ENCODE measurements at regions not wholly inside any gene's neighbourhood (a gene's known extent, or its start where the extent isn't known, plus 50 kb on each side); places are given as distances from the start of the nearest gene placed in this dataset.

GRCh38 chr13:83220241-83220640 is 662.0 kb downstream of the SLITRK1 start:
- 91 to 95% methylated on average over 2 of the region's 2 CpGs for WGBS, 2 donors
- peaks cover 0 to 2% (median 0%) of the 10 kb centered on the region in 4 donors for H3K9me3 ChIP-seq
- no peak overlapping the region for H3K27ac ChIP-seq
- intact Hi-C loops (cut with DNase I) = no loop called here
- TF ChIP-seq EP300 (IDR thresholded peaks at IDR 0.05) = no peak
- DNase-seq = no peak
- no peak overlapping the region for H3K4me3 ChIP-seq
- no peaks in the 10 kb centered on the region for H3K36me3 ChIP-seq
- H3K27me3 ChIP-seq = no peaks in the 10 kb centered on the region
- peaks cover 0 to 18% (median 12%) of the 10 kb centered on the region in 4 donors for H3K4me1 ChIP-seq

DNA sequence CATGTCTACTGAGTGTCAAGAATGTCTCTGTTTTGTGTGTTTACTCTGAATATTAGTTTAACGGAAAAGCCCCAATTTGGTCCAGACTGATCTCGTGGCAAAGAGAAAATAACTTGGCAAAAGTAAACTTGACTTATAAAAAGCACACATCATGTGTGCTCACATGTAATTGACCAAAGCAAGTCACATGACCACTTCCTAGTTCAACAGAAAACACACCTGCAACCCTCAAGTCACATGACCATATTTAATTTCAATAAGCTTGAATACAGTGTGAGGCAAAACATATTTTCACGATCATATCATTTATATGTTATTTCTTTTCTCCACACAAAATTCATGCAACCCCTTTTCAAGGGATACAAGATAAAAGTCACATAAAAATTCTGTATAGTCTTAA is 662.4 kb downstream of the SLITRK1 start:
- no peak overlapping the region for H3K4me3 ChIP-seq
- DNase-seq = no peak
- intact Hi-C loops (cut with DNase I) = no loop called here
- no peaks in the 10 kb centered on the region for H3K27me3 ChIP-seq
- no peak overlapping the region for H3K27ac ChIP-seq
- H3K9me3 ChIP-seq = peaks cover 0 to 2% (median 0%) of the 10 kb centered on the region in 4 donors
- 79 to 84% methylated on average over 3 of the region's 3 CpGs for WGBS, 2 donors
- no peaks in the 10 kb centered on the region for H3K36me3 ChIP-seq
- TF ChIP-seq POLR2AphosphoS5 (IDR thresholded peaks at IDR 0.05) (no peak), POLR2A (IDR thresholded peaks at IDR 0.05) (no peak), EP300 (IDR thresholded peaks at IDR 0.05) (no peak)
- TF ChIP-seq, protein P1, sequence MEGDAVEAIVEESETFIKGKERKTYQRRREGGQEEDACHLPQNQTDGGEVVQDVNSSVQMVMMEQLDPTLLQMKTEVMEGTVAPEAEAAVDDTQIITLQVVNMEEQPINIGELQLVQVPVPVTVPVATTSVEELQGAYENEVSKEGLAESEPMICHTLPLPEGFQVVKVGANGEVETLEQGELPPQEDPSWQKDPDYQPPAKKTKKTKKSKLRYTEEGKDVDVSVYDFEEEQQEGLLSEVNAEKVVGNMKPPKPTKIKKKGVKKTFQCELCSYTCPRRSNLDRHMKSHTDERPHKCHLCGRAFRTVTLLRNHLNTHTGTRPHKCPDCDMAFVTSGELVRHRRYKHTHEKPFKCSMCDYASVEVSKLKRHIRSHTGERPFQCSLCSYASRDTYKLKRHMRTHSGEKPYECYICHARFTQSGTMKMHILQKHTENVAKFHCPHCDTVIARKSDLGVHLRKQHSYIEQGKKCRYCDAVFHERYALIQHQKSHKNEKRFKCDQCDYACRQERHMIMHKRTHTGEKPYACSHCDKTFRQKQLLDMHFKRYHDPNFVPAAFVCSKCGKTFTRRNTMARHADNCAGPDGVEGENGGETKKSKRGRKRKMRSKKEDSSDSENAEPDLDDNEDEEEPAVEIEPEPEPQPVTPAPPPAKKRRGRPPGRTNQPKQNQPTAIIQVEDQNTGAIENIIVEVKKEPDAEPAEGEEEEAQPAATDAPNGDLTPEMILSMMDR (IDR thresholded peaks at IDR 0.05) = no peak
- H3K4me1 ChIP-seq = peaks cover 0 to 18% (median 12%) of the 10 kb centered on the region in 4 donors

- DNase-seq = no peak
- no peak for TF ChIP-seq POLR2A (IDR thresholded peaks at IDR 0.05)
- TF ChIP-seq EP300 (IDR thresholded peaks at IDR 0.05) = no peak
- Histone ChIP-seq H3K4me1 (peaks cover 0 to 13% (median 12%) of the 10 kb centered on the region in 4 donors), H3K27ac (no peak overlapping the region), H3K36me3 (no peaks in the 10 kb centered on the region), H3K27me3 (no peaks in the 10 kb centered on the region), H3K4me3 (no peak overlapping the region), H3K9me3 (peaks cover 0 to 2% (median 1%) of the 10 kb centered on the region in 4 donors)
- intact Hi-C loops (cut with DNase I) = no loop called here
- 35 to 51% methylated on average over 1 of the region's 1 CpG for WGBS, 2 donors
Observed at GRCh38 chr13:83216479-83217245, 665.6 kb downstream of the SLITRK1 start.

DNA sequence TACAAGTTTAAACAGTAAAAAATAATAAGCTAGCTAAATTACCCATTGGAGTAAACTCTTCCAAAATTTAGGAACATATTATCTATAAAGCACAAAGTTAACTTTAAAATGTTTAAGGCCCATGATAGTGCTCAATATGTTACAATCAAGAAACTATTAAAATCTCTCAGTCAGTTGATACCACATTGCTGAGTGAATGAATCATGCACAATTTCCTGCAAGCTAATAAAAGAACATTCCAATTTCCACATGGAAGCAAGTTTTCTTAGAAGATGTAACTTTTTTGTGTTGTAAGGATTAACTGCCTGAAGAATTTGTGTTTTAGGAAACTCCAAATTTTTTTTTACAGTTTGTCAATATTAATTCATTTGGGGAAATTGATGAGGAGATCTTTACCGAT is 666.6 kb downstream of the SLITRK1 start:
- WGBS, 2 donors = 84 to 87% methylated on average over 1 of the region's 1 CpG
- Histone ChIP-seq H3K9me3 (peaks cover 0 to 2% (median 0%) of the 10 kb centered on the region in 4 donors), H3K27me3 (no peaks in the 10 kb centered on the region), H3K27ac (no peak overlapping the region), H3K4me1 (peaks cover 0 to 13% (median 12%) of the 10 kb centered on the region in 4 donors), H3K4me3 (no peak overlapping the region), H3K36me3 (no peaks in the 10 kb centered on the region)
- no peak for DNase-seq
- TF ChIP-seq EP300 (IDR thresholded peaks at IDR 0.05) = no peak
- intact Hi-C loops (cut with DNase I) = no loop called here

DNA sequence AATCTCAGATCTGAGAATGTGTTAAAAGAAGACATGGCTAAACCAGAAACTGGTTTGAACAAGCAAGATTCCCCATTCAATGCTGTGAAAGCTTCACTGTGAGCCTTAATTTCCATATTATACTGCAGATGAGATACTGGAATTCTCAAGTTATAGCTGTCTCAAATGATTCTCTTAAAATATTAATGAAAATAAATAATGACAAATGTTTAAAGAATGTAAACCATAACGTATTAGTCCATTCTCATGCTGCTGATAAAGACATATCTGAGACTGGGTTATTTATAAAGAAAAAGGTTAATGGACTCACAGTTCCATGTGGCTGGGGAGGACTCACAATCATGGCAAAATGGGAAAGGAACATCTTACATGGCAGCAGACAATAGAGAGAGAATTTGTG is 667.8 kb downstream of the SLITRK1 start:
- no peak overlapping the region for H3K27ac ChIP-seq
- WGBS, 2 donors = 43 to 69% methylated on average over 1 of the region's 1 CpG
- no peak for DNase-seq
- H3K36me3 ChIP-seq = no peaks in the 10 kb centered on the region
- no peak for TF ChIP-seq POLR2A (IDR thresholded peaks at IDR 0.05)
- TF ChIP-seq, protein P1 (IDR thresholded peaks at IDR 0.05) = no peak
- no peak for TF ChIP-seq EP300 (IDR thresholded peaks at IDR 0.05)
- TF ChIP-seq POLR2AphosphoS5 (IDR thresholded peaks at IDR 0.05) = no peak
- peaks cover 0 to 13% (median 12%) of the 10 kb centered on the region in 4 donors for H3K4me1 ChIP-seq
- peaks cover 0 to 7% (median 1%) of the 10 kb centered on the region in 4 donors for H3K9me3 ChIP-seq
- no peaks in the 10 kb centered on the region for H3K27me3 ChIP-seq
- no peak overlapping the region for H3K4me3 ChIP-seq
- intact Hi-C loops (cut with DNase I) = no loop called here

DNA sequence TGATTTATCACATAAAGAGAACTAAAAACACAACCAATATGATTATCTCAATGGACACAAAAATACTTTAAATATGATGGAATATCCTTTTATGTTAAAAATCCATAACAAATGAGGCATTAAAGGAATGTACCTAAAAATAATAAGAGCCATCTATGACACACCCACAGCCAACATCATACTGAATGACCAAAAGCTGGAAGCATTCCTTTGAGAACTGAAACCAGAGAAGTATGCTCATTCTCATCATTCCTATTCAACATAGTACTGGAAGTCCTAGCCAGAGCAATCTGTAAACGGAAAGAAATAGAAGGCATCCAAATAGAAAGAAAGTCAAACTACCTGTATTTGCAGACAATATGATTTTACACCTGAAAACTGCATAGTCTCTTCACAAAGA is 671.0 kb downstream of the SLITRK1 start:
- peaks cover 0 to 6% (median 3%) of the 10 kb centered on the region in 4 donors for H3K4me1 ChIP-seq
- H3K36me3 ChIP-seq = no peaks in the 10 kb centered on the region
- no peaks in the 10 kb centered on the region for H3K27me3 ChIP-seq
- no peak for DNase-seq
- H3K27ac ChIP-seq = no peak overlapping the region
- H3K9me3 ChIP-seq = peaks cover 0 to 7% (median 1%) of the 10 kb centered on the region in 4 donors
- 88 to 91% methylated on average over 1 of the region's 1 CpG for WGBS, 2 donors
- no peak for TF ChIP-seq POLR2A (IDR thresholded peaks at IDR 0.05)
- TF ChIP-seq EP300 (IDR thresholded peaks at IDR 0.05) = no peak
- TF ChIP-seq POLR2AphosphoS5 (IDR thresholded peaks at IDR 0.05) = no peak
- TF ChIP-seq, protein P1 (IDR thresholded peaks at IDR 0.05) = no peak
- intact Hi-C loops (cut with DNase I) = no loop called here
- H3K4me3 ChIP-seq = no peak overlapping the region

Measured in sigmoid colon (tissue), 6 donors.